ENCODE measurements at regions not wholly inside any gene's neighbourhood (a gene's known extent, or its start where the extent isn't known, plus 50 kb on each side); places are given as distances from the start of the nearest gene placed in this dataset.

DNA sequence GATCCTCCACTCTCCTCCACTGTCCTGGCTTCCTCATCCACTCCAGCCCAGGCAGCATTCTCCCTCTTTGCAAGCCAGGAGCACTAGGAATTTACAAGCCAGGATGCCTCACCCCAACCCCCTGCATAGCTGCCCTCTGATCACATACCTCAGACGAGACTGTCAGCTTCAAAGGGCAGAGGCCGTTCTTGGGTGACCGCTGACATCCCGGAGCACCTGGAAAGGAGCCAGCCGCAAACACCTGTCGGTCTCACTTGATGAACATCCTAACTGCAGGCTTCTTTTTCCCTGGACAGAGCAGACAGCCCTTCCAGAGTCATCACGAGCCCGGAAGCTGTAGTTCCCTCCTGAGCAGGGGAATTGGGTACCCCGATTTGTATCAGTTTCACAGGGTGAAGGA lies 451.3 kb upstream of the B3GAT1 start (continued):
- no peak for TF ChIP-seq RNF2 (IDR thresholded peaks at IDR 0.05; ENCODE audit: borderline replicate concordance, low read depth, low read length, missing control alignments, poor library complexity, severe bottlenecking)
- no peak for TF ChIP-seq CBX8 (IDR thresholded peaks at IDR 0.05; ENCODE audit: borderline replicate concordance, low read depth, low read length)
- TF ChIP-seq, protein P1, sequence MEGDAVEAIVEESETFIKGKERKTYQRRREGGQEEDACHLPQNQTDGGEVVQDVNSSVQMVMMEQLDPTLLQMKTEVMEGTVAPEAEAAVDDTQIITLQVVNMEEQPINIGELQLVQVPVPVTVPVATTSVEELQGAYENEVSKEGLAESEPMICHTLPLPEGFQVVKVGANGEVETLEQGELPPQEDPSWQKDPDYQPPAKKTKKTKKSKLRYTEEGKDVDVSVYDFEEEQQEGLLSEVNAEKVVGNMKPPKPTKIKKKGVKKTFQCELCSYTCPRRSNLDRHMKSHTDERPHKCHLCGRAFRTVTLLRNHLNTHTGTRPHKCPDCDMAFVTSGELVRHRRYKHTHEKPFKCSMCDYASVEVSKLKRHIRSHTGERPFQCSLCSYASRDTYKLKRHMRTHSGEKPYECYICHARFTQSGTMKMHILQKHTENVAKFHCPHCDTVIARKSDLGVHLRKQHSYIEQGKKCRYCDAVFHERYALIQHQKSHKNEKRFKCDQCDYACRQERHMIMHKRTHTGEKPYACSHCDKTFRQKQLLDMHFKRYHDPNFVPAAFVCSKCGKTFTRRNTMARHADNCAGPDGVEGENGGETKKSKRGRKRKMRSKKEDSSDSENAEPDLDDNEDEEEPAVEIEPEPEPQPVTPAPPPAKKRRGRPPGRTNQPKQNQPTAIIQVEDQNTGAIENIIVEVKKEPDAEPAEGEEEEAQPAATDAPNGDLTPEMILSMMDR (IDR thresholded peaks at IDR 0.05; ENCODE audit: control extremely low read depth in 1 of 3, insufficient read depth in 1 of 3, low read depth in 1 of 3, low read length in 3 of 3), result no peak
- TF ChIP-seq RFX5 (IDR thresholded peaks at IDR 0.05; ENCODE audit: borderline replicate concordance, low read depth, low read length), result no peak
